NCI-H774 (cell line): ENCODE measurements at regions not wholly inside any gene's neighbourhood (a gene's known extent, or its start where the extent isn't known, plus 50 kb on each side); places are given as distances from the start of the nearest gene placed in this dataset.

Source experiments
- DNase-seq: peaks from one replicate; lab custom pipeline; 2025; lab: John Stamatoyannopoulos, UW

DNA sequence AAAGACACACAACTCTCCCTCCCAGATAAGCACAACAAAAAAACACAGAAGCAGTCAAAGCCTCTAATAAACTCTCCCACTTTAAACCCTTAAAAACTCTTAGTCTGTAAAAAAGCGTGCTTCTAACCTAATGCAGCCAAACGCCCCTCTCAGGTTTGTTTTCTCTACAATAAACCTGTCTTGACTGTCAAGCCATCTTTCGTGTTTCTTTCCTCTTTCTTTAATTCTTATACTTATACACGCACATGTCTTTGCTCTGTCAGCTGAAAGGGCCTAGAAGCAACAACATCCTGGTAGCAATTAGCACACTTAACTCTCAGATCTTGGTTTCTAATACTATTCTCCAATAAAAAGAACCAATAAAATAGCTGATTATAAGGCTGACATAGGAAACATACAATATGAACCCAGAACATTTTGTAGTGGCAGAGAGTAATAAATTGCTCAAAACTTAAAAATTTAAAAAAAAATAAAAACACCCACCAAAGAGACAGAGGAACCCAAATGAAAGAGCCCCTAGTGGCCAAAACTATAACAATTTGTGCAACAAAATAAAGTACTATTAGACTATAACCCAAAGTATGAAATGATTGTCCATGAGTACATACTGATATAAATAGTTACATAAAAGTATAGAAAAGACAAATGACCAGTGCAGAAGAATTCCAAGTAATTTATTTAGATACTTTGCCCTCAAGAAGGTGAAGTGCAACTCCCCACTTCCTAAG lies 440.4 kb upstream of the ADGRL3 start:
- DNase-seq: no peak

DNA sequence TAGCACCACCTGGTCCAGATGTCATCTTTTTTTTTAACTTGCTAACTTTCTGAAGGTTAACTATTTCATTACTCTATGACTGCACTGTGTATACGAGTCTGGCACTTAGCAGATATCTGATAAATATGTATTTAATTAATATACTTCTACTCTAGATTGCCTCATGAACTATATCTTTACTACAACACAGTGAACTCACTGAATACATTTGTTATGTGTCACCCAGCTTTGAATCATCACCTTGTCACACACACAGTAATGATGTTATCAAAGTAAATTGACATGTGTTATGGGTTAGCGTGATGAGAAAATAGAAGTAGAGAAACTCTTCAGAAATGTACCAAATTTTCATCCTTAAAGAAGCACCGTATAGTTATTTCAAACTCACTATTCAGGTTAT lies 419.3 kb upstream of the ADGRL3 start:
- no peak for DNase-seq

DNA sequence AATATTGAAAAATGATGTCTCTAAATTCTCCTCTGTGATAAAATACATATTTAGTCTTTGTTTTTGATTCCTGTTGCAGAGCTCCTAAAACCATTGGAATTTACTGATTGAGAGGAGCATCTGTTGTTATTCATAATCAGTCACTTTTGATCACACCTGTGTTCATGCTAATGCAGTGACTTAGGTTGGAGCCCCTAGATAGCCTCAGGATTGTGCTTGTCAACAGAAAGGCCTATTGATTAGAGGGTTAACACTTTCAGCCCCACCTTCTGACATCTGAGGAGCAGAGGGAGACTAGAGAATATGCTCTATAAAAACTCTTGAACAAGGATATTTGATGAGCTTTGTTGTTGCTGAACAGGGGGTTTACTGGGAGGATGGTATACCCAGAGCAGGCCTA lies 409.5 kb upstream of the ADGRL3 start:
- DNase-seq: no peak

DNA sequence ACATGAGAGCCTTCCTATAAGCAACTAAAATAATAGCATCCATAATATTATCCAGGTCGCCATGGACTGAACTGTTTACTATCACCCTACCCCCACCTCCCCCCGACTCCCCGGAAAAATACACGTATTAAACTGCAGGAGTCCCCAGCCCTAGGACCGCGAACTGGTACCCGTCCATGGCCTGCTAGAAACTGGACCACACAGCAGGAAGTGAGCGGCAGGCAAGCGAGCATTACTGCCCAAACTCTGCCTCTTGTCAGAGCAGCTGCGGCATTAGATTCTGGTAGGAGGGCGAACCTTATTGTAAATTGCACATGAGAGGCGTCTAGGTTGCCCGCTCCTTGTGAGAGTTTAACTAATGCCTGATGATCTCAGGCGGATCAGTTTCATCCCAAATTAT lies 405.8 kb upstream of the ADGRL3 start:
- no peak for DNase-seq

DNA sequence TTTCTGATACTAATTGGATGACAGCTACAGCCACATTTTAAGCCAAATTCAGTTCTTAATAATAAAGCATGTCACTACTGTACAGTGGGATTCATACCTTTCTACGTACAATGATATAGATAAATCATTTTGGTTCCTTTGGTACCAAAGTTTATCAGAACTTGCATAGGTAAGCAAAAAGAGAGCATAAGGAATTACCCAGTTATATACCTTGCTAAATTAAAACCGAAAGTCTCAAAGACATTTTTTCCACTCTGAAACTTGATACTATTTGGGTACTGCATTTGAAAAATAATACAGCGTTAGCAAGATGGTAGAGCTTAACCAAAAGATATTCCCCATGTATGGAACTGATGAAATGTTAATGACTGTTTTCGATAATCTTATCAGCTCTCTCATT lies 400.9 kb upstream of the ADGRL3 start:
- DNase-seq: no peak

DNA sequence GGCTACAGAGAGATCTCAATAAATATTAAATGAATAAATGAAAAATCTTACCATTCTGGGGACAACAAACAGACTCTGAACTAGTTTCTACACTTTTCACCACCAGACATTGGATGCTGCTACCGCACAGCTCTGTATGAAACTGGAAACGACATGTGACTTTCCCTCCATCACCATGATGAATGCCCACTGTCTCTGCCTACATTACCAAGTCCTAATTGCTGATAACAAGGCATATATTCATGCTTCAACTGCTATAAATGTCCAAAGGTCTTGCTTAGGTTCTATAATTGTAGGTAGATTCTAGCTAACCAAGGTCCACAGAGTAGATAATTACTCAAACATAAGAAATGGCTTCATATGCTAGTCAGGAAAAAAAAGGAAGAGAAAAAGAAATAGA lies 399.4 kb upstream of the ADGRL3 start:
- no peak for DNase-seq

DNA sequence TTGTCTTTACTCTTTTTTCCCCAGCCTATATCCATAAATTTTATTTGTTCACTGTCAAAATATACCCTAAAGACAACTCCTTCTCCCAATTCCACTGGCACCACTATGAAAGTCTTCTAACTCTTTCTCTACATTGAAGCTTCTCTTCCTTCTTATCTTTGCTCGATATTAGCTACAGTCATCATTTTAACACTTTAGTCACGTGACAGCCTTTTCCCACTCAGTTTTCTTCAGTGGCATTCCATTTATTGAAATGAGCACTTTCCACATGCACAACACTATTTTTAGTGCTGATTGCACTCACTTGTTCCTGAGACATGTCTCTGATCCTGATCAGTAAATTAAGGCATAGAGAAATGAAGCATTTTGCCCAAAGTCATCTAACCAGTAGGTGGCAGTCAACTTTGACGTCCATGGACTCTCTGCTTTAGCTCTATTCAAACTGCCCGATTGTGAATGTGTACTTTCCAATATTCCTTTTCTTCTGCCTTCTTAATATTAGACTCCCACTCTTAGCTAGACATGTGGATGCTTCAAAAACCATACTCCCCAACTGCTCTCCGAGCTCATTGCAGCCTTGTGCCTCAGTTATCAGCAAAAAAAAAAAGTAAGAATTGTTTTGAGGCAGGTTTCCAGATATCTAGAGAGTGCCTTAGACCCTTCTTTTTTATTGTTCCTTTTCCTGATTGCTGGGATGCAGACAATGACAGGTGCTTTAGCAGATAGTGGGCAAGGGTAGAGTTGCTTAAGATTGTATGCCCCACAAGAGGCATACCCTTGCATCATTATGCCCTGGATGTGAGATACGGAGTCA lies 394.4 kb upstream of the ADGRL3 start:
- DNase-seq: no peak

DNA sequence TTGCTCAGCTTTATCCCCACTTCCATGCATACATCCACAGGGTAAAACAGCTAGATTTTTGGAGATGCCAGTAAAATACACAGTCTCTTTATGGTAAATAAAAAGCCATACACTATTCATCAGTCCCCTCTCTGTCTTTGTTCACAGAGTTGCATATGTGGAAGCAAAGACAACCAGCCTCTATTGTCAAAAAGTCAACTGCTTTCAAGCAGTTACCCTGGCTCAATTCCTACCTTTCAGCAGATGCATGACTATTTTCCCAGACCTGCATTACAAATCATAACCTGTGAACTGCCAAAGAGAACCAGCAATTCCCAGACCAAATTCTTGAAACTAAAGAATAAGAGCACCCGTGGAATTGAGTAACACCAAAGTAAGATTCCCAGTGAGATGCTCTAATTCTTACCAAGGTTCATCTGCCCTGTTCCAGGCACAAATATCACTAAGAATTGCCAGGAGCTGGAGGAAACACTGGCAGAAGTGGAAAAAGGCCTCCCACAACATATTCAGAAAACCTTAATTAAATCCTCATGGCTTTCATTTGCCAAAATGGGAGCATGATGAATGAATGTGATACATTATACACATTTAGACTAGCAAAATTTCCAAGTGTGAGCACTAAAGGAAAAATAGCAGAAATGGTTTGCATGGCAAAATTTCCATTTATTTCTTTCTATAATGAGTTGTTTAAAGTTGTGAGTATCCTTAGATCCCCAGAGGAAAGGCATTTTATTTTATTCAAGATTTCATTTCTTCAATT lies 391.2 kb upstream of the ADGRL3 start:
- DNase-seq: no peak

DNA sequence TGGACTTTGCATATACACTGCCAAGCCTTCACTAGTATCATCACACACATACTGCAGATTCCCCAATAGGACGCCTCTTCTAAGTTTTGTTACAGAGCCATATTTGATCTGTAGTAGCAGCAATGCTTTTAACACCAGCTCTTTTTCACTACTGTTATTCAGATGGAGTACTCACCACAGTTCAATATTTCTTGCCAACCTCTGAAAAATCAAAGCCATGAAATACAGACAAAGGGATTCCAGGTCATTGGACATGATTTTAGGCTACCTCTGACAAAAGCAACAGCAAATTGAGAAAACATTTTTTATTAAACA lies 390.7 kb upstream of the ADGRL3 start:
- DNase-seq: no peak

DNA sequence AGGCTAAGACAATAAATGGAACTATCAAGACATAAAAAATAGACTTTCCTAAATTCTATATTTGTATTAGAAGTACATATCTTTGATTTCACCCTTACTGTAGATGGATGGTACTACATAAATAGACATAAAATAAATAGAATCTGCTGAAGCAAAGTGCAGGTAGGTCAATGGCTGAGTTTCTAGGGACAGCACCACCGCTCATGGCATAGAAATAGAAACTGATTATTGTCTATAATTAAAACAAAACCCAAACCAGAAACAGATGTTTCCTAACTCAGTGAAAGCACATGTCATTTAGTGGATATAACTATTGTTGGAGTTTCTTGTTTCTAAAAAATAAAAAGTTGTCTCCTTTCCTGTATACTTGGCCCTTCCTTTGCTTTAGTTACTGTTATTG lies 387.3 kb upstream of the ADGRL3 start:
- no peak for DNase-seq

DNA sequence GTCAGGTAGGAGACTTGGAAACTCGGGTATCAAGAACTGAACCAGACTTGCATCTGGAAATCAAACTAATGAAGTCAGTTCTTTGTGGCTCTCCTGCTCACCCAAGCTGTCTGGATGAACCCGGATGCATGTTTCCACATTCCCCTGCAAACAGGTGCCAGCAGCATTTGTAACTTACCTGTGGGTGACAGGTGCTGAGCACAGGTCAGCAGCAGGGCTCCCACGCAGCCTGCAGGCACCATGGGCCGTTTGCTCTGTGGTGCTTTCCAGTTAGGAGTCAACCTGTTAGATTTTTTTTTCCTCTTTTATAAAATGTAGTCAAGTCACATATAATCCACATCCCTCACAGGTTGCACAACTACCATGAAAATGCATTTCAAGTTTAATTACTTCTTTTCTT lies 385.6 kb upstream of the ADGRL3 start:
- DNase-seq: no peak

DNA sequence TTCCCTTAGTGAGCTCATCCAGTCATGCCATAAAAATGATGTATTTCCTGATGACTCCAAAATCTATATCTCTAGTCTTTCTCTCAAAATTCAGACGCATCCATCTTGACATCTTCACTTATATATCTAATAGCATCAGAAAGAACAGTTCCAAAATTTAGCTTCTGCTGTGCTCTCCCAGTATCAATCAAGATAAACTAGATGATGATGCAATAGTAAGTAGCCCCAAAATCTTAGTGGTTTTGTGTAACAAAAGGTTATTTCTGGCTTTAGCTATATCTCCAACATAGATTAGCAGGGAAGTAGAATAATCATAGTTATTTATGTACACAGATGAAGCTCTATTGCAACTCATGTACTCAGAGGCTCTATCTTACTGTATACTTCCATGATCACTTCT lies 382.5 kb upstream of the ADGRL3 start:
- DNase-seq: no peak

DNA sequence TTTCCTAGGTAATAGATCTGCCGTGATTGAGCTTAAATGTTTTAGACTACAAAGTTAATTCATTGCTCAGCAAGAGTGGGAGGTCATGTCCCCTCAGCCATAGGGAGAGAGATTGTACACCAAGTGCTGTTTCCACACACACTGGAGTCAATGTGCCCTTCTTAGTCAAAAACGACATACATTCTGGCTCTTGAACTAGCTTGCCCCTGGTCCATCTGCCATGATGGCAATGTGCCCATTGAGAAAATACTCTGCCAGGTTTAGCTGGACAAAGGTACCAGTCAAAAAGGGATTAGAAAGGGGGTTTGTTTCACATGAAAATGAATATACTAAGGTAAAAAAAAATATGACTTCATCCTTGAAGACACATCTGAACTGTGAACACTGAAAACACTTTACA lies 377.1 kb upstream of the ADGRL3 start:
- no peak for DNase-seq

DNA sequence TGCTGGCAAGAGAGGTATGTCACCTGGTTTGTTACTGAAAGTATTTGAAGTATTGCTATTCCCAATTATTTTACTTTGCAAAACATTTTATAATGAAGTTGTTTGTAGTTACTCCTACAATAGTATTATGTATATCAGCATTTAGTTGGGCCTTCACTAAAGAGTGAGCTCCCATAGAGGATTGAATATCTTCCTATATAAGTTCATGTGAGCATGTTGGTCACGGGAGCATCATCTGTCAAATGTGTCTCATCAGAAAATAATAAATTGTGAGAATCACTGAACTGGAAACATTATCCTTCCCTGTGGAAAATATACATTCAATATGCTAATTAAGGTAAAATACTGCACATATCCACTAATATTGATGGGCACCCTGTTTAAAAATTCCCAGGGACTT lies 360.1 kb upstream of the ADGRL3 start:
- no peak for DNase-seq

DNA sequence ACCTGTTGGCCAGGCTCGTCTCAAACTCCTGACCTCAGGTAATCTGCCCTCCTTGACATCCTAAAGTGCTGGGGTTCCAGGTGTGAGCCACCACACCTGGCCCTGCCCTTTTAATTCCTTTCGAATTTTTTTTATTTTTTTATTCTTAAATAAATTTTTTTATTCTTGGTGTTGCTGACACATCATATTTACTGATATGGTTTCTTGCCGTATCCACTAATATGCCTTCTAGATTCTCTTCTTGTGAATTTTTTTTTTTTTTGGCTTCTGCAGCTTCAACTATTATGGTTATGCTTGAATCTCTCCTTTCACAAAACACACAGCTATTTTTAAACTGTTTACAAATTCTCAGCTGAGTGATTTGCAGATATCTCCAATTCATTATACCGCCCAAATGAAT lies 353.4 kb upstream of the ADGRL3 start:
- no peak for DNase-seq

DNA sequence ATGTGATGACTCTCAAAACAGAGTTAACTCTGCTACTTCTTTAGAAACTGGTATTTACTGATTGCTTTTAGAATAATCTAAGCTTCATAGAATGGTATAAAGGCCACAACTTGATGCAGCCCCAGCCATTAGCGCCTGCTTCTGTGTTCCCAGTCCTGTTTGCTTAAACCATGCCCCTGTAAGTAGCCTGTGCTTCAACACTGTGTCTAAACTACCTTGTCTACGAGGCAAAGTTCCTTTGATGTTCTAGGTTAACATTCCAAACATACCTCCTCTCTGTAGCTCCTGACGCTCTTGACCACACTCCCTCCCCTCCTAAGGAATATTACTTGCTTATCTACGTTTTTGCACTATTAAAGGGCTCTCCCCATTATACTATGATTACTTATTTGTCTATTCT lies 352.5 kb upstream of the ADGRL3 start:
- DNase-seq: no peak

DNA sequence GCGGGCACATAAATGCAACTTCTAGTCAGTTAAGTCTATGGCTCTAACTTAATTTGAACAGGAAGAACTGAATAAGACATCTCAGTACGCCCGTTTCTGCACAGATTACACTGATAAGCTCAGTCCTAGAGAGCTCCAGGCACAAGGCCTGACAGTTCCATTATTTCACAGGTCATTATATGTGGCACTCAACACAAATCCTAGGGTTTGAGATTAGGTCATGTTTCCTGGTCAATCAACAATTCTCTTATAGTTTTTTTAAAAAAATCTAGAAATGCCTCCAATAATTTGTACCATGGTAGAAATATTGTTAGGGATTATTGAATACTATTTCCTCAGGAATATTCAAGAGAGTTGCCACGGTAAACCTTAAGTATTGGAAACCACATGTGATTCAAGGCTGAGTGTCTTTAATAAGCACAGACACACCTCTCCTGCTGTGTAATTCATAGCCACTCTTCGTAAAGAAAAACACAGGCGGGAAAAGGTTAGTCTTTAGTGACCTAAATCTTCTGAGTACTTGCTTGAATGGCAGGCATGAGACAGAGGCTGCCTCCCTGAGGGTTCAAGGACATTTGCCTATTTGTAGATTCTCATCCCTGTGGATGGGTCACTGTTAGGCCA lies 342.9 kb upstream of the ADGRL3 start:
- no peak for DNase-seq

DNA sequence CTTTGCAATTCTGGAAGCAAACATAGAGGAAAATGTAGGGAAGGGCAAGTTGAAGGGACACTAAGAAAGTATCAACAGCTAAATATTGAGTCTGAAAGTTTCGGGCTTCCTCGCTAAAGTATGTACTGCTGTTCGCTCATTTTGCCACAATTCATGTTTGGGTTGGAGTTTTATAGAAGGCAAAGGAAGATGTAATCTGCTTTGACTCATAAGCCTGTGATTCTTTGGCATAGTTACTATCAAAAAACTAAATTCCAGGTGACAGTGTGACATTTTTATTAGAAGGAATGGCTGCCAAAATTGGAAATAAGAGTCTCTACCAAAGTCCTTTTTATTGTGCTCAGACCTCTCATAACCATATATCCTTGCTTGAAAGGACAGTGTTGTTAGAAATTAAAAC lies 336.7 kb upstream of the ADGRL3 start:
- no peak for DNase-seq

DNA sequence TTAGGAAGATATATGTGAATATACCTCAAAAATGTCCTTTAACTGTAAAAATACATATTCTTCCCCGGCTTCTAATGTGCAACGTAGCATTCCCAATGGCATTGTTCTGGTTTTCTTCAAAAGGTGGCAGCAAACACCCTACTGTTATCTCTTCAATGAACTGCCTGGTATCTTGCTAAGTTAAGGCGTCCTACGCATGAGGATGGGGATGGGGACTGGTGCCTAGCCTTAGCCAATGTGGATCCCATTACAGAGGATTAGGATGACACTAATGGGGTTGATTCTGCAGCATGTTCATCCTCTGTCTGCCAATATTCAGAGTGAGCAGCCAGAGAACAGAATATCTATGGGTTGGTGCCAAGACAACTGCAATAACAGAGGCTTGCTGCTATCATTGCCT lies 334.9 kb upstream of the ADGRL3 start:
- no peak for DNase-seq

DNA sequence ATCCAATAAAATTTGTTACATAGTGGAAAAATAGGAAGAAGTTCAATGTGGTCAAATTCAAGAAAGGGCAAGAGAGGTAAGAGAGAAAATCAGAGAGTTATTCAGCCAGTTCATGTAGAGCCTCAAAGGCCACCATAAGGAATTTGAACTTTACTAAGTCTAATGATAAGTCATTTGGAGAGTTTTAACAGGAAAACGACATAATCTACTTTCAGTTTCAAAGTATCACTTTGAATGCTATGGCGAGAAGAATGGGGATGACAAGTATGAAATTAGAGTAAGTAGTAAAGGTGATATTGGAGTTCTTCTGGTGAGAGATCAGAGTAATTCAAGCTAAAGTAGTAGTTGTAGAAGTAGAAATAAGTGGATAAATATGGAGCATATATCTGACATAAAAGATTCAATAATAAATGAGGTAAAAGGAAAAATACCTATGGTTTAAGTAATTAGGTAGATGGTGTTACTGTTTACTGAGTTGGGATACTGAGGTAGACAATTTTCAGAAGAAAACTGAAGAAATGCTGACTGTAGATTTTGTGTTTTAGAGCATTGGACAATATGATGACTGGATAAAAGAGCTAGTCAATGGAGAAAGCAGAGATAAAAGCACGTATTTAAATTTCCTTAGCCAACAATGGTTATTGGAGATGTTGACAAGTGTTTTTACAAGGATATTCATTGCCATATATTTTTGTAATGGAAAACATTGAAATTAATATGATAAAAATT lies 331.7 kb upstream of the ADGRL3 start:
- no peak for DNase-seq

DNA sequence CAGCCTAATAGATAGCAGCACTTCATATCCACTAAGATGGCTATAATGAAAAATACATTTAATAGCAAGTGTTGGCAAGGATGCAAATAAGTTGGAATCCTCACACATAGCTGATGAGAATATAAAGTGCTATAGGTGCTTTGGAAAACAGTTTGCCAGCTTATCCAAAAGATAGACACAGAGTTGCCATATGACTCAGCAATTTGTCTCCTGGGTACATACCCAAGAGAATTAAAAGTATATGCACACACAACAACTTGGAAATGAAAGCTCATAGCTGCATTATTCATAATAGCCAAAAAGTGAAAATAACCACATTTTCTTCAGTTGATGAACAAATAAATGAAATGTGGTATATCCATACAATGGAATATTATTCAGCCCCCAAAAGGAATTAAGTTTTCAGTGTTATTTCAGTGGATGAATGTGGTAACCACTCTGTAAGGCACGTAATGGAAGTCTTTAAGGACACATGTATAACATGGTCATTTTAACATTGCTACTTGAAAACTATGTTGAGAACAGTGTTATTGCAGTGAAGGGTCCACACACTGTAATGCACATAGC lies 320.9 kb upstream of the ADGRL3 start:
- no peak for DNase-seq

DNA sequence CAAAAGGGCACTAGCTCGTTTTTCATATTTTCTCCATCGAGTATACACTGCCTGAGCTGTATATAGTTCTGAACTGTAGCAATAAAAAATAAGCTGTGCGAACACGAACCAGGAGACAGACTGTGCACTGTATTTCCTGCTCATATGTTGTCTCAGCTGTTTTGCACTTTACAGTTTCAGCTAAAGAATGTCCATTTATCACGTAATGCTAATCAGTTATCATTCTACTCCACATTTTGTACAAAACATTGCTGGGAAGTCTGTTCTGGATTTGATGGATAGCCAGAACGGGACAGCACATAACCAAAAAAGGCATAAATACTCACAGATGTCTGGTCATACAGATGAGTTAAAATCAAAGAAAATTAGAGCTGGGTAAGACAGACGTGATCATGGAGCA lies 315.5 kb upstream of the ADGRL3 start:
- no peak for DNase-seq
